Endothelial cell (in vitro differentiated cells): ENCODE measurements at regions not wholly inside any gene's neighbourhood (a gene's known extent, or its start where the extent isn't known, plus 50 kb on each side); places are given as distances from the start of the nearest gene placed in this dataset.

Experiments used
- DNase-seq: peaks from one replicate; pipeline ENCODE4 v3.0.0; 2021; ENCODE audit warnings: low spot score
- H3K27ac Mint-ChIP-seq: one replicate; pipeline ENCODE4 v1.8.0; 2021; ENCODE audit warnings: mixed read lengths, inconsistent platforms; ENCODE audit not compliant: unreplicated experiment
- H3K27me3 Mint-ChIP-seq: one replicate; pipeline ENCODE4 v1.8.0; 2021; ENCODE audit warnings: mild to moderate bottlenecking, moderate library complexity, mixed read lengths, inconsistent platforms; ENCODE audit not compliant: unreplicated experiment
- H3K36me3 Mint-ChIP-seq: one replicate; pipeline ENCODE4 v1.8.0; 2021; ENCODE audit warnings: mild to moderate bottlenecking, low read depth, mixed read lengths, inconsistent platforms; ENCODE audit not compliant: unreplicated experiment
- H3K4me1 Mint-ChIP-seq: one replicate; pipeline ENCODE4 v1.8.0; 2021; ENCODE audit warnings: mild to moderate bottlenecking, mixed read lengths, inconsistent platforms; ENCODE audit not compliant: unreplicated experiment
- H3K4me3 Mint-ChIP-seq: one replicate; pipeline ENCODE4 v1.8.0; 2021; ENCODE audit warnings: mild to moderate bottlenecking, mixed read lengths, inconsistent platforms; ENCODE audit not compliant: unreplicated experiment
- H3K9me3 Mint-ChIP-seq: one replicate; pipeline ENCODE4 v1.8.0; 2021; ENCODE audit warnings: mixed read lengths, inconsistent platforms; ENCODE audit not compliant: unreplicated experiment
- CTCF ChIP-seq: fragments of 200-600 bp; sonication (generic); IDR thresholded peaks from one replicate; pipeline ENCODE4 v1.5.0; 2021; ENCODE audit warnings: antibody characterized with exemption; ENCODE audit not compliant: unreplicated experiment

GRCh38 chr1:39109644-39110043 lies 83.5 kb downstream of the NDUFS5 start:
- TF ChIP-seq CTCF = no peak
- peaks cover 24% of the 10 kb centered on the region for H3K4me1 Mint-ChIP-seq
- no peak overlapping the region for H3K4me3 Mint-ChIP-seq
- DNase-seq = no peak
- H3K9me3 Mint-ChIP-seq = no peaks in the 10 kb centered on the region
- peaks cover 9% of the 10 kb centered on the region for H3K27me3 Mint-ChIP-seq
- peaks cover 2% of the 10 kb centered on the region for H3K36me3 Mint-ChIP-seq
- H3K27ac Mint-ChIP-seq = no peak overlapping the region

- DNase-seq = no peak
These were observed 84.2 kb downstream of the NDUFS5 start for GRCh38 chr1:39110325-39110851.

DNA sequence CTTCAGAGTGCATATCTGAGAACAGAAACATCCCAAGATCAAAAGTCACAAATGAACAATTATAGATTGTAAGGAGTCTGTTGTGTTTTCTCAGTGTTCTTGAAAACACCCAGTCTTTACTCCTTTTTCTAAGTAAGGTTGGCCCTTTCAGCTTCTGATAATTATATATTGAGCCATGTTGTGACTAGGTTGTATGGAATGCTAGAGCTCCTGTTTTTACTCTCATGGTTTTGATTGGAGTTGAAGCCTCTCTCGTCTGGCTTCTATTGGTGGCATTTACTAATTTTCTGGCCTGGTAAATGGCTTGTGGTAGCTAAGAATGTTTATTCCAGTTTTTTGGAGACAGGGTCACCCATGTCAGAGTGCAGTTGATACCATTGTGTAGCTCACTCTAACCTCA lies 84.7 kb downstream of the NDUFS5 start:
- Mint-ChIP-seq H3K4me1 (peaks cover 22% of the 10 kb centered on the region), H3K9me3 (no peaks in the 10 kb centered on the region), H3K36me3 (peaks cover 2% of the 10 kb centered on the region), H3K27ac (no peak overlapping the region), H3K27me3 (peaks cover 8% of the 10 kb centered on the region), H3K4me3 (no peak overlapping the region)
- TF ChIP-seq CTCF = no peak
- DNase-seq = no peak

More at GRCh38 chr1:39110325-39110851, 84.2 kb downstream of the NDUFS5 start:
- no peak for TF ChIP-seq CTCF
- Mint-ChIP-seq H3K27ac (peak overlapping the region; percentile 21), H3K36me3 (peaks cover 2% of the 10 kb centered on the region), H3K27me3 (peaks cover 9% of the 10 kb centered on the region), H3K4me3 (no peak overlapping the region), H3K4me1 (peaks cover 22% of the 10 kb centered on the region), H3K9me3 (no peaks in the 10 kb centered on the region)

DNA sequence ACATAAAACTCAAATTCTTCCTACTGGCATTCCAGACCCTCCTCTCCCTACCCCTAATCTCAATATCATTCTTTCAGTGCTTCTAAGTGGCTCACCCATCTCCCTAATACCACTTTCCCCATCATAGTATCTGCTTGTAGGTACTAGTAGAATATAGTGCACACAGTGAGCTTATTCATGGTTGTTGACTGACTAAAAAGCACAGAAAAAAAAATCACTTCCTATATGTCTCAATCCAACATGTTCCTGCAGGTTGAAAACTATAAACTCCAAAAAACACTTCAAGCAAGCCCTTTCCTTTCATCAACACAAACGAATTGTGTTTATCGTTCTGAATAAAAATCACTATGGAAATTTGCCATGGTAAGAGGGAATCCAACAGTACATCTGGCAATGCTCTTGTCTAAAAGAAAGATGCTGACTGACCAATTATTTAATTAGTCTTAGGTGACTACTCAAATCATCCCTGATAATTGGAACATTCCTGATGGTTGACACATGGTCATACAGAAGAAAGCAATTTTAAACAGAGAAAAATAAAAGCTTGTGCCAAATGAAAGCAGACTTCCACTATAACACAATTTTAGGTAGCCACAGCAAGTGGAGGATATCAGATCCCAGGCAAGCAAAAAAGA lies 87.1 kb downstream of the NDUFS5 start:
- no peak for DNase-seq
- TF ChIP-seq CTCF = no peak
- H3K9me3 Mint-ChIP-seq = no peaks in the 10 kb centered on the region

GRCh38 chr1:39115271-39116110 lies 89.0 kb upstream of the MACF1 start:
- peaks cover 21% of the 10 kb centered on the region for H3K4me1 Mint-ChIP-seq
- DNase-seq = no peak
- no peaks in the 10 kb centered on the region for H3K9me3 Mint-ChIP-seq
- H3K36me3 Mint-ChIP-seq = peaks cover 2% of the 10 kb centered on the region
- H3K4me3 Mint-ChIP-seq = no peak overlapping the region
- no peak for TF ChIP-seq CTCF
- peaks cover 2% of the 10 kb centered on the region for H3K27me3 Mint-ChIP-seq
- no peak overlapping the region for H3K27ac Mint-ChIP-seq

More for the DNA sequence above, 87.1 kb downstream of the NDUFS5 start:
- Mint-ChIP-seq H3K27ac (no peak overlapping the region), H3K36me3 (peaks cover 2% of the 10 kb centered on the region), H3K27me3 (peaks cover 2% of the 10 kb centered on the region), H3K4me1 (peaks cover 17% of the 10 kb centered on the region), H3K4me3 (peak overlapping the region; percentile 32)
